K562 (cell line): ENCODE measurements at regions not wholly inside any gene's neighbourhood (a gene's known extent, or its start where the extent isn't known, plus 50 kb on each side); places are given as distances from the start of the nearest gene placed in this dataset.

Experiments
- ATAC-seq: fragments of 200-7000 bp; cut with Tn5 transposase; 3 replicates; pipeline ENCODE4 v1.9.1; 2020; ENCODE audit warnings: moderate library complexity
- BruUV-seq: library from RNA; stranded (reverse); fragments of 400-500 nt; replicated peaks from 2 replicates; lab custom pipeline; 2021; lab: Mats Ljungman, UMichigan
- CTCF ChIA-PET: fragments of 300-600 bp; formaldehyde crosslinking; extraction: SDS; loops from one replicate; lab custom pipeline; 2021; ENCODE audit warnings: low intra/inter-chr PET ratio; lab: Yijun Ruan, JAX
- POLR2A ChIA-PET: fragments of 300-600, 350-650 bp; sonication (Branson Sonifier 250); formaldehyde crosslinking; extraction: SDS; loops from one replicate; lab custom pipeline; 2021; ENCODE audit warnings: antibody characterized with exemption, inconsistent platforms; lab: Yijun Ruan, JAX
- DNase-seq, 4 experiments: peaks; one replicate each; pipeline versions ENCODE4 v3.0.0 to v3.0.0-alpha.2; 2011 to 2018; ENCODE audit warnings: low spot score in 3 of 4, mixed read lengths in 3 of 4; ENCODE audit errors: extremely low read depth in 1 of 4
- FAIRE-seq: peaks from 2 replicates; lab custom pipeline; 2011; peaks lifted over from hg19 to GRCh38; lab: Jason Lieb, UNC
- H2AFZ ChIP-seq: 2 replicates; pipeline ENCODE4 v1.6.0; 2011; ENCODE audit warnings: low read depth, low read length, control low read depth, inconsistent platforms
- H3K27ac ChIP-seq: fragments of 200-600 bp; 3 replicates; pipeline ENCODE4 v1.8.0; 2011; ENCODE audit warnings: low read depth, mild to moderate bottlenecking, control low read depth, inconsistent platforms, low read length, moderate library complexity, mixed read lengths; ENCODE audit errors: extremely low read depth
- H3K27me3 ChIP-seq, 2 experiments: fragments of 300-600 bp in 1 of 2; 2 replicates in 1 of 2; 3 replicates in 1 of 2; pipeline versions ENCODE4 v1.6.0 to v1.8.0; 2011; ENCODE audit warnings: inconsistent platforms in 2 of 2, low read length in 2 of 2, mild to moderate bottlenecking in 1 of 2, mixed read lengths in 1 of 2, moderate library complexity in 1 of 2; ENCODE audit not compliant: control insufficient read depth in 2 of 2, insufficient read depth in 2 of 2
- H3K36me3 ChIP-seq: fragments of 300-600 bp; 3 replicates; pipeline ENCODE4 v1.8.0; 2011; ENCODE audit warnings: mild to moderate bottlenecking, low read length, inconsistent platforms; ENCODE audit not compliant: control insufficient read depth, insufficient read depth
- H3K4me1 ChIP-seq, 2 experiments: fragments of 200-600 bp in 1 of 2; replicated peaks in 1 of 2; 2 replicates in 1 of 2; 3 replicates in 1 of 2; pipeline versions ENCODE4 v1.5.1 to v1.8.0; 2011; ENCODE audit warnings: inconsistent platforms in 2 of 2, low read length in 2 of 2, mild to moderate bottlenecking in 1 of 2, mixed read lengths in 1 of 2, moderate library complexity in 1 of 2; ENCODE audit not compliant: control insufficient read depth in 2 of 2, insufficient read depth in 2 of 2
- H3K4me2 ChIP-seq: 2 replicates; pipeline ENCODE4 v1.6.1; 2011; ENCODE audit warnings: low read length, control low read depth, inconsistent platforms, mixed read lengths; ENCODE audit not compliant: insufficient read depth
- H3K4me3 ChIP-seq: fragments of 200-600 bp; sonication (generic), shearing (Covaris generic); 2 replicates; pipeline ENCODE4 v1.5.1; 2016; ENCODE audit warnings: control low read depth, inconsistent platforms
- H3K79me2 ChIP-seq: fragments of 200-600 bp; 3 replicates; pipeline ENCODE4 v1.8.0; 2011; ENCODE audit warnings: low read length, inconsistent platforms; ENCODE audit not compliant: control insufficient read depth, insufficient read depth
- H3K9ac ChIP-seq, 2 experiments: 2 replicates each; pipeline versions ENCODE4 v1.6.0 to v1.6.1; 2011; ENCODE audit warnings: low read depth in 2 of 2, low read length in 2 of 2, control low read depth in 1 of 2, inconsistent platforms in 1 of 2, mild to moderate bottlenecking in 1 of 2, mixed read lengths in 1 of 2; ENCODE audit not compliant: insufficient read depth in 1 of 2
- H3K9me1 ChIP-seq: one replicate; pipeline ENCODE4 v1.6.0; 2011; ENCODE audit warnings: inconsistent platforms, mild to moderate bottlenecking, low read length, moderate library complexity; ENCODE audit not compliant: control insufficient read depth, insufficient read depth
- H3K9me3 ChIP-seq: replicated peaks from 2 replicates; pipeline ENCODE4 v1.5.1; 2011; ENCODE audit warnings: low read depth, low read length, inconsistent platforms; ENCODE audit not compliant: control insufficient read depth, insufficient read depth
- H4K20me1 ChIP-seq: replicated peaks from 2 replicates; pipeline ENCODE4 v1.6.1; 2011; ENCODE audit warnings: low read length, inconsistent platforms, mixed read lengths; ENCODE audit not compliant: control insufficient read depth, insufficient read depth
- ATF7 ChIP-seq: fragments of 450-650 bp; IDR thresholded peaks from 2 replicates; pipeline ENCODE4 v1.7.1; 2014; ENCODE audit warnings: mild to moderate bottlenecking, moderate library complexity
- BACH1 ChIP-seq: fragments of 200-800 bp; sonication (Bioruptor generic); IDR thresholded peaks from 2 replicates; pipeline ENCODE4 v1.6.1; 2016; ENCODE audit warnings: missing genetic modification characterization, missing compliant biosample characterization
- CHCHD3 ChIP-seq: fragments of 250-450 bp; sonication (Bioruptor Pico); IDR thresholded peaks from 2 replicates; pipeline ENCODE4 v2.1.2; 2022; ENCODE audit warnings: mild to moderate bottlenecking
- NR0B1 ChIP-seq: fragments of 450-650 bp; IDR thresholded peaks from one replicate; pipeline ENCODE4 v1.6.1; 2018; ENCODE audit warnings: mild to moderate bottlenecking, moderate library complexity; ENCODE audit not compliant: partially characterized antibody
- NUFIP1 ChIP-seq: fragments of 450-650 bp; IDR thresholded peaks from 2 replicates; pipeline ENCODE4 v1.6.1; 2018; ENCODE audit not compliant: partially characterized antibody
- RB1 ChIP-seq: fragments of 450-650 bp; IDR thresholded peaks from 2 replicates; pipeline ENCODE4 v1.6.1; 2017; ENCODE audit warnings: low read depth, mild to moderate bottlenecking
- SMAD3 ChIP-seq: fragments of 450-650 bp; formaldehyde crosslinking; conservative IDR thresholded peaks from 2 replicates; pipeline ENCODE4 v1.4.0; 2020; ENCODE audit warnings: mild to moderate bottlenecking
- SRSF7 ChIP-seq: fragments of 200-400 bp; formaldehyde crosslinking; optimal IDR thresholded peaks from 2 replicates; pipeline ENCODE3; 2017; ENCODE audit warnings: mild to moderate bottlenecking, low read depth, low read length
- THRAP3 ChIP-seq: fragments of 450-650 bp; IDR thresholded peaks from 2 replicates; pipeline ENCODE4 v1.6.1; 2016; ENCODE audit warnings: mild to moderate bottlenecking, inconsistent platforms, borderline replicate concordance
- WHSC1 ChIP-seq: IDR thresholded peaks from one replicate; pipeline ENCODE4 v1.6.1; 2012; ENCODE audit warnings: low read length, control low read depth, inconsistent platforms
- XRCC3 ChIP-seq: fragments of 450-650 bp; IDR thresholded peaks from 2 replicates; pipeline ENCODE4 v1.6.1; 2017; ENCODE audit warnings: mild to moderate bottlenecking, moderate library complexity
- ZBTB1 ChIP-seq: sonication (generic); formaldehyde crosslinking; IDR thresholded peaks from 2 replicates; pipeline ENCODE4 v1.8.1; 2023; ENCODE audit warnings: missing genetic modification reagents, low read depth, mild to moderate bottlenecking, borderline replicate concordance
- ZNF282 ChIP-seq: sonication (generic); formaldehyde crosslinking; IDR thresholded peaks from 2 replicates; pipeline ENCODE4 v1.8.1; 2023; ENCODE audit warnings: missing genetic modification reagents
- ZNF311 ChIP-seq: fragments of 250-450 bp; sonication (Bioruptor Pico); IDR thresholded peaks from 2 replicates; pipeline ENCODE4 v1.4.0; 2020; ENCODE audit warnings: mild to moderate bottlenecking, moderate library complexity
- WGBS: fragments of 100-300 bp; shearing (Covaris generic); methylation state at CpG from one replicate; pipeline ENCODE4 v1.1.6; 2016; ENCODE audit warnings: low coverage, mixed read lengths; ENCODE audit not compliant: insufficient coverage; ENCODE audit errors: missing lambda C conversion rate; 5-methylcytosine and 5-hydroxymethylcytosine counted together
- in situ Hi-C: fragments of 300-500 bp; cut with MboI; formaldehyde crosslinking; loops from 4 replicates; pipeline ENCODE4 v1.15.0; 2018; ENCODE audit warnings: inconsistent platforms, mixed read lengths
- intact Hi-C: fragments of 100-400 bp; cut with micrococcal nuclease; formaldehyde crosslinking; loops from 2 replicates; pipeline ENCODE4 v1.14.2; 2022
- TF ChIP-seq, protein P1 (sequence below), 2 experiments: fragments of 450-650 bp; conservative IDR thresholded peaks; 2 replicates each; pipeline ENCODE4 v1.6.1; 2017; ENCODE audit warnings: mild to moderate bottlenecking in 2 of 2, moderate library complexity in 2 of 2

- no peak for FAIRE-seq
These were observed 116.2 kb downstream of the OLFM4 start for GRCh38 chr13:53144826-53145225.

More at GRCh38 chr13:53144826-53145225, 116.2 kb downstream of the OLFM4 start:
- Histone ChIP-seq H3K4me1 (no peaks in the 10 kb centered on the region), H3K27ac (no peak overlapping the region), H4K20me1 (no peaks in the 10 kb centered on the region), H3K9me1 (no peaks in the 10 kb centered on the region), H3K27me3 (no peaks in the 10 kb centered on the region), H3K9ac (no peak overlapping the region), H3K36me3 (no peaks in the 10 kb centered on the region), H3K4me2 (no peak overlapping the region), H3K9me3 (no peaks in the 10 kb centered on the region), H3K79me2 (no peaks in the 10 kb centered on the region), H3K4me3 (no peak overlapping the region), H2AFZ (no peak overlapping the region)
- in situ Hi-C loops, result no loop called here
- ChIA-PET CTCF (no interaction called here), POLR2A (interaction anchor here (0.7 kb wide), 1 partner anchor 87 kb away, joined by 3 read pairs; no protein-coding TSS in a partner anchor)
- intact Hi-C loops, result no loop called here
- DNase-seq (no peak), ATAC-seq (no peak)
- 0% methylated on average over 4 of the region's 5 CpGs for WGBS
- TF ChIP-seq NUFIP1, result no peak
- TF ChIP-seq SMAD3 (CRISPR knock-in tag), result no peak
- no peak for TF ChIP-seq NR0B1
- no peak for TF ChIP-seq SRSF7
- TF ChIP-seq ATF7, result no peak
- no peak for TF ChIP-seq XRCC3
- no peak for TF ChIP-seq RB1
- no peak for TF ChIP-seq THRAP3
- no peak for TF ChIP-seq ZNF311 (CRISPR knock-in tag)
- TF ChIP-seq, protein P1, sequence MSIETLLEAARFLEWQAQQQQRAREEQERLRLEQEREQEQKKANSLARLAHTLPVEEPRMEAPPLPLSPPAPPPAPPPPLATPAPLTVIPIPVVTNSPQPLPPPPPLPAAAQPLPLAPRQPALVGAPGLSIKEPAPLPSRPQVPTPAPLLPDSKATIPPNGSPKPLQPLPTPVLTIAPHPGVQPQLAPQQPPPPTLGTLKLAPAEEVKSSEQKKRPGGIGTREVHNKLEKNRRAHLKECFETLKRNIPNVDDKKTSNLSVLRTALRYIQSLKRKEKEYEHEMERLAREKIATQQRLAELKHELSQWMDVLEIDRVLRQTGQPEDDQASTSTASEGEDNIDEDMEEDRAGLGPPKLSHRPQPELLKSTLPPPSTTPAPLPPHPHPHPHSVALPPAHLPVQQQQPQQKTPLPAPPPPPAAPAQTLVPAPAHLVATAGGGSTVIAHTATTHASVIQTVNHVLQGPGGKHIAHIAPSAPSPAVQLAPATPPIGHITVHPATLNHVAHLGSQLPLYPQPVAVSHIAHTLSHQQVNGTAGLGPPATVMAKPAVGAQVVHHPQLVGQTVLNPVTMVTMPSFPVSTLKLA (conservative IDR thresholded peaks at IDR 0.05), result no peak
- no peak for TF ChIP-seq ZBTB1 (CRISPR knock-in tag)
- TF ChIP-seq ZNF282 (CRISPR knock-in tag), result no peak
- TF ChIP-seq CHCHD3 (CRISPR knock-in tag), result no peak
- no peak for TF ChIP-seq BACH1 (tag)
- TF ChIP-seq WHSC1, result no peak
- BruUV-seq, result no TSS peak
